MCF 10A (cell line): ENCODE measurements at regions not wholly inside any gene's neighbourhood (a gene's known extent, or its start where the extent isn't known, plus 50 kb on each side); places are given as distances from the start of the nearest gene placed in this dataset.
A peak's percentile ranks its signal among the peaks of the same experiment; 100 is the strongest.

ENCODE experiments used
- BruUV-seq: library from RNA; stranded (reverse); fragments of 400-500 nt; replicated peaks from 2 replicates; lab custom pipeline; 2021; lab: Mats Ljungman, UMichigan
- CTCF ChIA-PET: fragments of 300-600 bp; sonication (Branson Sonifier 250); formaldehyde crosslinking; extraction: SDS; loops from one replicate; lab custom pipeline; 2021; ENCODE audit warnings: antibody characterized with exemption, inconsistent platforms; lab: Yijun Ruan, JAX
- POLR2A ChIA-PET: fragments of 300-600, 350-650 bp; sonication (Branson Sonifier 250); formaldehyde crosslinking; extraction: SDS; loops from one replicate; lab custom pipeline; 2020; ENCODE audit warnings: antibody characterized with exemption, inconsistent platforms; lab: Yijun Ruan, JAX
- DNase-seq: peaks from one replicate; pipeline ENCODE4 v3.0.0-alpha.2; 2018; ENCODE audit not compliant: unreplicated experiment
- H3K27ac Mint-ChIP-seq: one replicate; pipeline ENCODE4 v1.8.0; 2022; ENCODE audit warnings: mild to moderate bottlenecking, low read depth, mixed read lengths; ENCODE audit not compliant: unreplicated experiment
- H3K27me3 Mint-ChIP-seq: one replicate; pipeline ENCODE4 v1.8.0; 2022; ENCODE audit warnings: mixed read lengths; ENCODE audit not compliant: insufficient read depth, unreplicated experiment
- H3K36me3 Mint-ChIP-seq: one replicate; pipeline ENCODE4 v1.8.0; 2022; ENCODE audit warnings: mild to moderate bottlenecking, moderate library complexity, mixed read lengths; ENCODE audit not compliant: insufficient read depth, unreplicated experiment
- H3K4me1 Mint-ChIP-seq: one replicate; pipeline ENCODE4 v1.8.0; 2022; ENCODE audit warnings: mixed read lengths; ENCODE audit not compliant: insufficient read depth, unreplicated experiment
- H3K4me3 Mint-ChIP-seq: one replicate; pipeline ENCODE4 v1.8.0; 2022; ENCODE audit warnings: mild to moderate bottlenecking, moderate library complexity, mixed read lengths; ENCODE audit not compliant: unreplicated experiment
- H3K9me3 Mint-ChIP-seq: one replicate; pipeline ENCODE4 v1.8.0; 2022; ENCODE audit warnings: mixed read lengths; ENCODE audit not compliant: unreplicated experiment
- intact Hi-C: fragments of 100-400 bp; cut with micrococcal nuclease; formaldehyde crosslinking; loops from 2 replicates; pipeline ENCODE4 v1.14.1; 2022
- TF ChIP-seq, protein P1 (sequence below): fragments of 200-600 bp; IDR thresholded peaks from one replicate; pipeline ENCODE4 v1.8.0; 2022; ENCODE audit warnings: antibody characterized with exemption, mild to moderate bottlenecking; ENCODE audit not compliant: unreplicated experiment

DNA sequence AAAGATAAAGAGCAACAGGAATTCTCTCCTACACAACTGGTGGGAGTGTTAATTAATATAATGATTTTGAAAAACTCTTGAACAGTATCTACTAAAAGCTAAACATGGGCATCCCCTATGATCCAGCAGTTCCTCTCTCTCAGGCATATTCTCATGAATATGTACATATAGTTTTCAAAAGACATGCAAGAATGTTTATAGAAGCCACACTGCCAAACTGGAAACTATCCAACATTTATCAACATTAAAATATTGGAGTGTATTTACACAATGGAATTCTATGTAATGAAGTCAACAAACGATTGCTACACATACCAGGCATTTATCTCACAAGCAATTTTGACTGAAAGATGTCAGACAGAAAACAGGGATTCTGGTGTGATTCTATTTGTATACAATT, 404.5 kb upstream of the ANKRD30A start:
- peak; percentile 27 for DNase-seq
- Mint-ChIP-seq H3K9me3 (no peaks in the 10 kb centered on the region), H3K27me3 (no peaks in the 10 kb centered on the region), H3K27ac (no peak overlapping the region), H3K36me3 (no peaks in the 10 kb centered on the region), H3K4me1 (peaks cover 8% of the 10 kb centered on the region), H3K4me3 (no peak overlapping the region)
- no TSS peak for BruUV-seq
- POLR2A ChIA-PET = no interaction called here
- intact Hi-C loops = no loop called here
- CTCF ChIA-PET = interaction anchor here (1.2 kb wide), 1 partner anchor 940 kb away, joined by 4 read pairs; no protein-coding TSS in a partner anchor
- TF ChIP-seq, protein P1, sequence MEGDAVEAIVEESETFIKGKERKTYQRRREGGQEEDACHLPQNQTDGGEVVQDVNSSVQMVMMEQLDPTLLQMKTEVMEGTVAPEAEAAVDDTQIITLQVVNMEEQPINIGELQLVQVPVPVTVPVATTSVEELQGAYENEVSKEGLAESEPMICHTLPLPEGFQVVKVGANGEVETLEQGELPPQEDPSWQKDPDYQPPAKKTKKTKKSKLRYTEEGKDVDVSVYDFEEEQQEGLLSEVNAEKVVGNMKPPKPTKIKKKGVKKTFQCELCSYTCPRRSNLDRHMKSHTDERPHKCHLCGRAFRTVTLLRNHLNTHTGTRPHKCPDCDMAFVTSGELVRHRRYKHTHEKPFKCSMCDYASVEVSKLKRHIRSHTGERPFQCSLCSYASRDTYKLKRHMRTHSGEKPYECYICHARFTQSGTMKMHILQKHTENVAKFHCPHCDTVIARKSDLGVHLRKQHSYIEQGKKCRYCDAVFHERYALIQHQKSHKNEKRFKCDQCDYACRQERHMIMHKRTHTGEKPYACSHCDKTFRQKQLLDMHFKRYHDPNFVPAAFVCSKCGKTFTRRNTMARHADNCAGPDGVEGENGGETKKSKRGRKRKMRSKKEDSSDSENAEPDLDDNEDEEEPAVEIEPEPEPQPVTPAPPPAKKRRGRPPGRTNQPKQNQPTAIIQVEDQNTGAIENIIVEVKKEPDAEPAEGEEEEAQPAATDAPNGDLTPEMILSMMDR = no peak

DNA sequence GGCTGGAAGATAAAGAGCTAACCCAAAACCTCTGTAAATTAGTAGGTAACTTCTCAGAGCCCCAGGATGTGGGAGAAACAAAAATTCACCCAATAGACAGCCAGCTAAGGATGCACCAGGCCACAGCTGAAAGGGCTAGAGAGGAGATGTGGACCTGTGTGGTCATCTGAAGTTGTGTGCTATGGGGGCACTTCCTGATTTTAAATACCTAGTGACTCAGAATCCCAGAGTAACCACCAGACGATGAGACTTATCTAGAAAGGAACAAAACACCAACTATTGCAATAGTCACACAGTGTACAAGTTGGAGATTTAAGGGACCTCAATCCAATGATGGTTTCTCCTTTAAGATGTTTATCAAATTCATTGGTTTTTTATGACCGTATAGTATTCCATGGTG, 408.3 kb upstream of the ANKRD30A start:
- TF ChIP-seq, protein P1 = no peak
- H3K36me3 Mint-ChIP-seq = no peaks in the 10 kb centered on the region

DNA sequence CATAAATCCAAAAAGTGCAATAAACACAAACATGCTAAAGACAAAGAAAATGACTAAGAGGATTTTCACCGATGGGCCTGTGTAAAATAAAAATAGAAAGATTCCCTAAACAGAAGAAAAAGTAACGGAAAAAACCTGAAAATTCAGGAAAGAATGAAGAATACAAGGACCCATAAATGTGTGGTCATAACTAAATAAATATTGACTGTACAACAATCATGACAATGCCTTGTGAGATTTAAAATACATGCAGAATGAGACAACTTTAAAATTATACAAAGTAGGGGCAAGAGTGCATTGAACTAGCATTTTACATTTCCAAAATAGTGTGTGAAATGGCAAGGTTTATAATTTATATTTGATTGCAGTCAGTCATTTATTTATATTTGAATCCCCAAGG, 409.1 kb upstream of the ANKRD30A start:
- TF ChIP-seq, protein P1 = no peak
- no peaks in the 10 kb centered on the region for H3K27me3 Mint-ChIP-seq
- DNase-seq = no peak
- BruUV-seq = no TSS peak
- no peak overlapping the region for H3K4me3 Mint-ChIP-seq
- H3K9me3 Mint-ChIP-seq = no peaks in the 10 kb centered on the region
- no peaks in the 10 kb centered on the region for H3K36me3 Mint-ChIP-seq
- H3K27ac Mint-ChIP-seq = no peak overlapping the region
- intact Hi-C loops = no loop called here
- ChIA-PET POLR2A (no interaction called here), CTCF (interaction anchor here (0.6 kb wide), 1 partner anchor 206 kb away, joined by 3 read pairs; no protein-coding TSS in a partner anchor)
- H3K4me1 Mint-ChIP-seq = no peaks in the 10 kb centered on the region

More for the DNA sequence above, 408.3 kb upstream of the ANKRD30A start:
- Mint-ChIP-seq H3K27me3 (no peaks in the 10 kb centered on the region), H3K4me1 (no peaks in the 10 kb centered on the region), H3K4me3 (no peak overlapping the region), H3K27ac (no peak overlapping the region), H3K9me3 (no peaks in the 10 kb centered on the region)
- BruUV-seq = no TSS peak
- no peak for DNase-seq
- ChIA-PET POLR2A (no interaction called here), CTCF (no interaction called here)
- intact Hi-C loops = no loop called here

DNA sequence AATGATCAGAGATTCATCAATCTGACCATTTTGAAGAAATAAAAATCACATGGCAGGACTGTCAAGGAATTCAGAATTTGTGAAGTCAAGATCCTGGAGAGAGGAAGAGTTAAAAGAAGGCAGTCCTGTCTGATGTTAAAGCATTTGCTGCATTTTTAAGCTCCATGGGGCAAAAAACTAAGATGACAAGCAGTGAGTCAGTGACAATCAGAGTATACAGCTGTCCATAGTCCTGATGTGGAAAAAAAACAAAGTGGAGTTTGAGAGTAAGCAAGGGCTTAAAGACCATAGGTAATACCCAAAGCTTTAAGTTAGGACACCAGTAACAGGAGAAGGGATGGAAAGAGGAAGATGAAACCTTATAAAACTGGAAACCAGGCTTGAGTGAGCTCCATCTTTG, 412.7 kb upstream of the ANKRD30A start:
- intact Hi-C loops = no loop called here
- Mint-ChIP-seq H3K27ac (no peak overlapping the region), H3K4me1 (no peaks in the 10 kb centered on the region), H3K36me3 (no peaks in the 10 kb centered on the region), H3K4me3 (no peak overlapping the region), H3K27me3 (no peaks in the 10 kb centered on the region), H3K9me3 (no peaks in the 10 kb centered on the region)
- CTCF ChIA-PET = interaction anchor here (3.1 kb wide), 1 partner anchor 13 kb away, joined by 12 read pairs; no protein-coding TSS in a partner anchor
- DNase-seq = no peak
- TF ChIP-seq, protein P1 = no peak
- POLR2A ChIA-PET = interaction anchor here (0.7 kb wide), 1 partner anchor 555 kb away, joined by 3 read pairs; no protein-coding TSS in a partner anchor
- no TSS peak for BruUV-seq
